ENCODE measurements at regions not wholly inside any gene's neighbourhood (a gene's known extent, or its start where the extent isn't known, plus 50 kb on each side); places are given as distances from the start of the nearest gene placed in this dataset.

DNA sequence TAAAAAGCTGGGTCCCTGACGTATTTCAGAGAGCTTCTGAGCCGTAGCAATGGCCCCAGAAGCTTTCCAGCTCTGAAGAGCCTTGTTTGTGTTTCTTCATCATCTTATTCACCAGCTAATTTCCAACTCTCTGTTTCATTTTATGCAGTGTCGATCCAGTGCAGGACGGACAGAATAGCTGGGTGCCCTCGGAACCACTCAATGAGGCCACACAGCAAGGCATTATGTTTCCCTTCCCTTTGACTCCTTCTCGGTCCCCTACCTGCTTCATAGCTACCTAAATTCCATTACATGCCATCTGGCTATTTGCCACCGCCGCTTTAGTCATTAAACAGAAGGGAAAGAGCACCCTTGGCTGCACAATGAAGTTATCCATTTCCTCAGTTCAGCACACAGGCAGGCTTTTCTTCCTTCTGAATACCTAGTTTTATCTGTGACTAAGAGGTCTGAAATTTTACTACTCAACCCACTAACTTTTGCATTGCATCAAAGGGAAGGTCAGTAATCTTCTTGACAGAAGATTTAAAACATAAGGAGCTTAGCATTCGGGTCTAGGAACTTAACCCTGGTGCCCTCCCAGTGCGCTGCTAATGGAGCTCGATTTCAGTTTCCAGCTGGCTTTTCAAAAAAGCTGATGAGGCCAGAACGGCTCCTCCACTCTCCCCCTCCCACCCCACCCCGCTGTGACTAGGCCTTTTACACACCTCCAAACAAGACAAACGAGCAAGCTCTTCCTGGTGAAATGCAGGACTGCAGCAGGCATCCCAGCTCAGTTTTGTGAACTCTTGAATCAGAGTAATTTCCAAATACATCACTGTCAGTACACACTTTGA is 176.8 kb downstream of the GXYLT1 start:
- Mint-ChIP-seq H3K4me3 (no peak overlapping the region), H3K9me3 (no peaks in the 10 kb centered on the region), H3K4me1 (ENCODE audit: low read depth) (no peaks in the 10 kb centered on the region), H3K27me3 (no peaks in the 10 kb centered on the region), H3K36me3 (ENCODE audit: low read depth) (no peaks in the 10 kb centered on the region), H3K27ac (no peak overlapping the region)

DNA sequence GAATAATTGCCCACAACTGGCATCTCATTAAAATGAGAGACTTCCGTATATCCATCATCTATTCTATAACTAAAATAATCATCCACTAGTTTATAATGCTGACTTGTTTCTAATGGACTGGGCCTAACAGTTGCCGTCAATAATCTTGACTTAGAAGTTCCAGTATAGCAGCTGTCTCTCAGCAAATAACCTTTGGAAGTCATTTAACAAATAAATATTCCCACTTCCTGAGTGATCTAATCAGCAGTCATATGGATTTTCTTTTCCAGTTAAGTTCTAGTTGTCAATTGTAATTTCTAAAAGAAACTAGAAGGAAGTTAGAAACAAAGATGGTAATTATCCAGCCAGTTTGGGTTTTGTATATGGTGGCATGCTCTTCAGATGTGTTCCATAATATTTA is 177.8 kb downstream of the GXYLT1 start:
- no peaks in the 10 kb centered on the region for H3K4me1 Mint-ChIP-seq (ENCODE audit: low read depth)
- no peaks in the 10 kb centered on the region for H3K27me3 Mint-ChIP-seq
- H3K36me3 Mint-ChIP-seq (ENCODE audit: low read depth) = no peaks in the 10 kb centered on the region
- no peaks in the 10 kb centered on the region for H3K9me3 Mint-ChIP-seq
- H3K27ac Mint-ChIP-seq = no peak overlapping the region
- H3K4me3 Mint-ChIP-seq = no peak overlapping the region

DNA sequence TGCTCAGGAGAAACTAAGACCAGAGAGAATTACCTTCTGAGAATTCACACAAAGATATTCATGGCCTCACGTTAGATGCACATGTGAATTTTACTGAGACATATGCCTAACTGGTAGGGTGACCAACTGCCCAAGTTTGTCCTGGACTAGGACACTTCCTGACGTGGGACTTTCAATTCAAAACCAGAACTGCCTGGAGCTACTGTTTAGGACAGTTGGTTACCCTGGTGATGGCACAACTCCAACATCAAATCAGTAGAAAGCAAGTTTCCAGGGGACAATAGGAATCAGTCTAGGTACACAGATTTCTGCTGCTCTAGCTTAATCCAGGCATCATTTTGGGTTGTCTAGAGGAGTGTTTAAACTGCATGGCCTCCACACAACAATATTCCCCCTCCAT is 178.7 kb downstream of the GXYLT1 start:
- no peaks in the 10 kb centered on the region for H3K4me1 Mint-ChIP-seq (ENCODE audit: low read depth)
- H3K4me3 Mint-ChIP-seq = no peak overlapping the region
- H3K27me3 Mint-ChIP-seq = no peaks in the 10 kb centered on the region
- H3K36me3 Mint-ChIP-seq (ENCODE audit: low read depth) = no peaks in the 10 kb centered on the region
- no peaks in the 10 kb centered on the region for H3K9me3 Mint-ChIP-seq
- H3K27ac Mint-ChIP-seq = no peak overlapping the region

DNA sequence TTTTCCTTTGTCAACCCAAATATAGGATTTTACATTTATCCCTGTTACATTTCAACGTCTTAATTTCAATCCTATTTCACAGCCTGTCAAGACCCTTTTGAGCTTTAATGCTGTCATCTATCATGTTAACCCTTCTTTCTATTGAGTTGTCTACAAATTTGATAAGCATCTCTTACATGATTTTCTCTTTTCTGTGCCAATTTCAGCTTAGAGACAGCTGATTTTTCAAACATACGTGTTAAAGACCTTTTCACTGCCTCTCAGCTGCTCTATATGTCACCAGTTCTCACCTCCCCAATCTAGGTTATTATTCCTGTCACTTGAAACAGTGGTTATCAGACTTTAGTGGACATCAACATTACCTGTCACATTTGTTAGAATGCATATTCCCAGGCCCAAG is 181.3 kb downstream of the GXYLT1 start:
- H3K9me3 Mint-ChIP-seq = no peaks in the 10 kb centered on the region
- no peak overlapping the region for H3K27ac Mint-ChIP-seq
- H3K4me1 Mint-ChIP-seq (ENCODE audit: low read depth) = no peaks in the 10 kb centered on the region
- H3K36me3 Mint-ChIP-seq (ENCODE audit: low read depth) = no peaks in the 10 kb centered on the region
- no peak overlapping the region for H3K4me3 Mint-ChIP-seq
- H3K27me3 Mint-ChIP-seq = no peaks in the 10 kb centered on the region

DNA sequence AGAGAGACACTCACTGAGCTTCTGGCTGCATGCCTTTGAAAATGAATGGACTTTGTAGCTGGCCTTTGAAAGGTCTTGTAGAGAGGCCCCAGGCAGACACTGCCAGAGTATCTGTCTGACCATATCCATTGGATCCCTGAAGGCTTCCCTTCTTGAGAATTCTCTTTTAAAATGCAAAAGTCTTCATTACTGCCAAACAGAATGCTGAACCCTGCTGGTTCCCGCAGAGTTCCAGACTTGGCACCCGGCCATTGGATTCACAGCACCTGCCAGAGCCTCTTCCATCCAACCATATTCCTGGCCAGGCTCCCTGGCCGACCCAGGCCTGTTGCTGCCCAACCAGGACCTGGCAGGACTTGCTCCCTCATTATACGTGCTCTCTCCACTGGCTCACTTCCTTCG is 182.5 kb downstream of the GXYLT1 start:
- Mint-ChIP-seq H3K27ac (no peak overlapping the region), H3K36me3 (ENCODE audit: low read depth) (no peaks in the 10 kb centered on the region), H3K9me3 (no peaks in the 10 kb centered on the region), H3K4me1 (ENCODE audit: low read depth) (no peaks in the 10 kb centered on the region), H3K4me3 (no peak overlapping the region), H3K27me3 (no peaks in the 10 kb centered on the region)

DNA sequence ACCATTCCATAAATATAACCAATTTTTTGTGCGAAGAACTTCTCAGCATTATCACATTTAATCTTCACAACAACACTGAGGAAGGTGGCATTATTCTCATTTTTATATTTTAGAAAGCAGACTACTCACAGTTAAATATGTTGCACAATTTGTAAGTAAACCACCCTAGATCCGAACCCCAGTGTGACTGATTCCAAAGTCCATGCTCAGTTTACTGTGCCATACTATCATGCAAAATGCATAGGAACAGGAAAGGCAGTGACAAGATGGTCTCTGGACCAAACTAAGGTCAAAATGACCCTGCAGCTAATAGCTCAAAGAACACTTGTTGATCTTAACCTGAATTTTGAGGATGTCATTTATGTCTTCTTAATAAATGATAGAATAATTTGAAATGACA is 185.4 kb downstream of the GXYLT1 start:
- Mint-ChIP-seq H3K4me1 (ENCODE audit: low read depth) (no peaks in the 10 kb centered on the region), H3K36me3 (ENCODE audit: low read depth) (no peaks in the 10 kb centered on the region), H3K4me3 (no peak overlapping the region), H3K27me3 (peaks cover under 1% of the 10 kb centered on the region), H3K27ac (no peak overlapping the region), H3K9me3 (no peaks in the 10 kb centered on the region)

DNA sequence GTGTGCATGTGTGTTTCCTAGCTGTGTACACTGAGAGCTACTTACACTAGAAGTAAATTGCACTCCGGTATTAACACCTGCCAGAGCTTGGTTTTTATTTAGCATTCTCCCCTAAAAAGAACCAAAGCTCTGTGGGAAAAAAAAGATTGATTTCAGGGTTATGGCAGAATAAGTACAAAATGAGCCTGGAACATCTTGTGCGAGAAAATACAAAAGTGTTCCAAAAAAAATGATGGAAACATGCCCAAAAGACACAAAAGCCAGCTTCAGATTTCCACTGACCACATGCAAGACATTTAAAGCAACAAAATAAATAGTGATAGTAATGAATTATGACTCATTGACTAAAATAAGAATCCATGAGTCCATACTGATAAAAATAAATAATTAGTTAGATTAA is 188.3 kb downstream of the GXYLT1 start:
- H3K36me3 Mint-ChIP-seq (ENCODE audit: low read depth) = no peaks in the 10 kb centered on the region
- H3K27me3 Mint-ChIP-seq = peaks cover 7% of the 10 kb centered on the region
- H3K4me3 Mint-ChIP-seq = no peak overlapping the region
- H3K27ac Mint-ChIP-seq = no peak overlapping the region
- H3K4me1 Mint-ChIP-seq (ENCODE audit: low read depth) = no peaks in the 10 kb centered on the region
- H3K9me3 Mint-ChIP-seq = no peaks in the 10 kb centered on the region

DNA sequence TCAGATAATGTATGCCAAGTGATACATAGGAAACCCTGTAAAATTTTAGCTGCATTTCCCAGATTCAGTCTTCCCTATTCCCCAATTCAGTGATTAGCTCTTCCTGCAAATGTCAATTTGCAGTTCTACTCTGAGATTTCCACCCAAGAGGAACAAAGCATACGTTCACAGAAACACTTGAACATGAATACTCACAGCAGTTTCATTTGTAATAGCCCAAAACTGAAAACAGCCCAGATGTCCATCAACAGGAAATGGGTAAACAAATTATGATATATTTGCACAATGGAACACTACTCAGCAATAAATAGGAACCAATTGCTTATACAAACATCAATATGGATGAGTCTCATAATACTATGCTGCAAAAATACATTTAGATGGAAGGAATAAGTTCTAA is 194.2 kb downstream of the GXYLT1 start:
- Mint-ChIP-seq H3K4me1 (ENCODE audit: low read depth) (no peaks in the 10 kb centered on the region), H3K4me3 (no peak overlapping the region), H3K36me3 (ENCODE audit: low read depth) (no peaks in the 10 kb centered on the region), H3K27me3 (peaks cover 25% of the 10 kb centered on the region), H3K9me3 (peaks cover 7% of the 10 kb centered on the region), H3K27ac (no peak overlapping the region)

DNA sequence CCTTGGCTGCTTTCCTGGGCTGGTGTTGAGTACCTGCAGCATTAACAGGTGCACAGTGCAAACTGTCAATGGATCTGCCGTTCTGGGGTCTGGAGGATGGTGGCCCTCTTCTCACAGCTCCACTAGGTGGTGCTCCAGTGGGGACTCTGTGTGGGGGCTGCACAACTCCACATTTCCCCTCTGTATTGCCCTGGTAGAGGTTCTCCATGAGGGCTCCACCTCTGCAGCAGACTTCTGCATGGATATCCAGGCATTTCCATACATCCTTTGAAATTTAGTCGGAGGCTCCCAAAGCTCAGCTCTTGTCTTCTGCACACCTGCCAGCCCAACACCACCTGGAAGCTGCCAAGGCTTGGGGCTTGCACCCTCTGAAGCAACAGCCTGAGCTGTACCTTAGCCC is 198.6 kb downstream of the GXYLT1 start:
- peaks cover 7% of the 10 kb centered on the region for H3K9me3 Mint-ChIP-seq
- H3K4me1 Mint-ChIP-seq (ENCODE audit: low read depth) = no peaks in the 10 kb centered on the region
- no peak overlapping the region for H3K27ac Mint-ChIP-seq
- no peak overlapping the region for H3K4me3 Mint-ChIP-seq
- peaks cover 18% of the 10 kb centered on the region for H3K27me3 Mint-ChIP-seq
- no peaks in the 10 kb centered on the region for H3K36me3 Mint-ChIP-seq (ENCODE audit: low read depth)

DNA sequence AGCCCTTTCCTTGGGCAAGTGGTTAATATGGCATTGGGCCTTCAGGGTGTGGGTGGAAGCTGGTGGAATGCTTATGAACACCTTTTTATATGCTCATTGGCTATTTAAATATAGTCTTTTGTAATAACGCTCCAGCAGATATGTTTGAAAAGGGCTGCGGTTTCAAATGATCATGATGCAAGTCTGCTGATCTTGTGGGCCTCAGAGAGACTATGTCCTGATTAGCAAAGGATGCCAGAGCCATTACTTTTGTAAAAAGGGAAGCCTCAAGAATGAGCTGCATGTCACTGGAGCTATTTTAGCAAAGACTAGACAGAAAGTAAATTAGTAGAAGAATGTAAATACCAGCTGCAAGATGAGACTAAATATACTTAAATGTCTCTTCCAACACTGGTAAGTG is 200.5 kb downstream of the GXYLT1 start:
- peaks cover 7% of the 10 kb centered on the region for H3K9me3 Mint-ChIP-seq
- H3K4me3 Mint-ChIP-seq = no peak overlapping the region
- H3K27me3 Mint-ChIP-seq = peaks cover 12% of the 10 kb centered on the region
- H3K36me3 Mint-ChIP-seq (ENCODE audit: low read depth) = no peaks in the 10 kb centered on the region
- H3K4me1 Mint-ChIP-seq (ENCODE audit: low read depth) = no peaks in the 10 kb centered on the region
- no peak overlapping the region for H3K27ac Mint-ChIP-seq

DNA sequence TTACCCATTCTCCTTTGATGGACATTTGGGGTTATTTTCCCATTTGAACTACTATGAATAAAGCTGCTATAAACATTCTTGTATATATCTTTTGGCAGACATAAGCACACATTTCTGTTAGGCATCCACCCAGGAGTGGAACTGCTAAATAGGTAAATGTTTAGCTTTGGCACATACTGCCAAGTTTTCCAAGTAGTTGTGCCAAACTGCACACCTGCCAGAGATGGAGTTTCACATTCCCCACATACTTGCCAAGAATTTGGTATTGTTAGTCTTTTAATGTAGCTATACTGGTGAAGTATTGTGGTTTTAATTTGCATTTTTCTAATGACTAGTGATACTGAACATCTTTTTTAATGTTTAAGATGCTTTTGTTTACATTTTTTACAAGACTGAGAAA is 201.0 kb downstream of the GXYLT1 start:
- Mint-ChIP-seq H3K4me1 (ENCODE audit: low read depth) (no peaks in the 10 kb centered on the region), H3K27ac (no peak overlapping the region), H3K4me3 (no peak overlapping the region), H3K27me3 (peaks cover 12% of the 10 kb centered on the region), H3K36me3 (ENCODE audit: low read depth) (no peaks in the 10 kb centered on the region), H3K9me3 (peaks cover 7% of the 10 kb centered on the region)

DNA sequence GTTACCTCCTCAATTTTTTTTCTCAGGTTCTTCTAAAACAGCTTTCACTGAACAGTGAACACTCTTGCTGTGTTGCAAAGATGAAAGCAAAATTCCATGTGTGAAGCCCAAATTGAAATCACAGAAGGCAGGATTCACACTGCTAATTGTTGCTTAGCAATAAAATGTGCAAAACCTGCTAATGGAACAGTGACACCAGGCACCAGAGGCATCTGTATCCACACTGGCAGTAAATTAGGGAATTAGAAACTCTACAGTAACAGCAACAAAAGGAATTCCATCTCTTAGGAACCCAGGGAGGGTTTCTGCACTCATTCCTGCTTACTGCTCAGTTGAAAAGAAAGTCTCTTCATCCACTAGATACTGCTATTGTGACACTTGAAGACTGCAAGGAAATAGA is 202.3 kb downstream of the GXYLT1 start:
- H3K9me3 Mint-ChIP-seq = peaks cover 7% of the 10 kb centered on the region
- no peaks in the 10 kb centered on the region for H3K36me3 Mint-ChIP-seq (ENCODE audit: low read depth)
- H3K27me3 Mint-ChIP-seq = peaks cover 14% of the 10 kb centered on the region
- no peak overlapping the region for H3K4me3 Mint-ChIP-seq
- H3K27ac Mint-ChIP-seq = no peak overlapping the region
- H3K4me1 Mint-ChIP-seq (ENCODE audit: low read depth) = no peaks in the 10 kb centered on the region

DNA sequence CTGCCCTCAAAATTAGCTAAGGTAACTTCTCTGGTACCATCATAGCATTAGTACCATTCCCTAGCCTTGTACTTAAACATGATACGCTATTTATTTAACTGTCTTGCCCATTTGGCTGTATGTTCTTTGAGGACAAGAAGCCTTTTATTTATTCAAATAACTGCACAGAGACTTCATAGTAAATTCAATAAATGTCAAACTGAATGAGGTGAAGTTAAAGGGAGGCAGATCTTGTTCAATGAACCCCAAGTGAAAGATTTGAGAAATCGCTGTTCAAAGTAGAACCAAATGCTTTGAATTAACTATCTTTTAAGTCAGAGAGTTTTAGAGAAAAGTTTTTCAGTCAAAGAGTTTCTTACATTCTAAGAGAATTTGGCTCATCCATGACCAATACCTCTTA is 203.6 kb downstream of the GXYLT1 start:
- Mint-ChIP-seq H3K27me3 (peaks cover 12% of the 10 kb centered on the region), H3K4me1 (ENCODE audit: low read depth) (no peaks in the 10 kb centered on the region), H3K27ac (no peak overlapping the region), H3K4me3 (no peak overlapping the region), H3K36me3 (ENCODE audit: low read depth) (no peaks in the 10 kb centered on the region), H3K9me3 (no peaks in the 10 kb centered on the region)

DNA sequence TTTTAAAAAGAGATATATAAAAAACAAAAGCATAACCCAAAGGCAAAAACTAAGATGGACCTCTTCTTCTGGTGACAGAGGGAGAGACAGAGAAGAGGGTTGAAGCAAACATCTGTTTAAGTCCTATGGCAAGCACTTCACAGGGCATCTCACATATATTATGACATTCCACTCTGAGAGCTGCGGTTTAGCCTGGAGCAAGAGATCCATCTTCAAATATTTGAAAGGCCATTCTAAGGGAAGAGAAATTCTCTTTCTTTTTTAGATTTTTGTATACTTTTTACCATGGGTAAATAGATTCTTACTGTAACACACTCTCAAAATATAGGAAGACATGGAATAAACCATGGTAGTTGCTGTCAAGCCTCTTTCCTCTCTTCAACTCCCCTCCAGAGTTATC is 204.1 kb downstream of the GXYLT1 start:
- Mint-ChIP-seq H3K27me3 (peaks cover 12% of the 10 kb centered on the region), H3K9me3 (no peaks in the 10 kb centered on the region), H3K36me3 (ENCODE audit: low read depth) (no peaks in the 10 kb centered on the region), H3K27ac (no peak overlapping the region), H3K4me3 (no peak overlapping the region), H3K4me1 (ENCODE audit: low read depth) (no peaks in the 10 kb centered on the region)

DNA sequence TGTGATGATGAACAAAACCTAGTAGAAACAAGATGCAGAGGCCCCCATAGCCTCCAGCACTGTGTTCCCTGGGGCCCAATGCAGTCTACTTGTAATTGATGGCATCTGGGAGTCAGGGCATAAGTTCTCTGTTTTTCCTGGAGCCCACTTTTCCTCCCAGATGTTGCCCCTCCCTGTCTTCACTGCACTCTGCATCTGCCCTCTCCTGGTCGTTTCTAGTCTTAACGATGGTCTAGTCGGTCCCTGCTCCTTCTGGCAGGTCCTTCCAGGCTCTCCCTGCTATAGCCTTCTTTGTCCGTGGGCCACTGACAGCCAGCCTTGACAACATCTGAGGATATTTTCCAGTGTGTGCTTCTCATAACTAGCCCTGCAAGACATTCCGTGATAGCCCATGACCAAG is 208.3 kb downstream of the GXYLT1 start:
- no peaks in the 10 kb centered on the region for H3K9me3 Mint-ChIP-seq
- no peak overlapping the region for H3K27ac Mint-ChIP-seq
- peaks cover 32% of the 10 kb centered on the region for H3K27me3 Mint-ChIP-seq
- no peaks in the 10 kb centered on the region for H3K36me3 Mint-ChIP-seq (ENCODE audit: low read depth)
- H3K4me1 Mint-ChIP-seq (ENCODE audit: low read depth) = peaks cover 17% of the 10 kb centered on the region
- H3K4me3 Mint-ChIP-seq = no peak overlapping the region

DNA sequence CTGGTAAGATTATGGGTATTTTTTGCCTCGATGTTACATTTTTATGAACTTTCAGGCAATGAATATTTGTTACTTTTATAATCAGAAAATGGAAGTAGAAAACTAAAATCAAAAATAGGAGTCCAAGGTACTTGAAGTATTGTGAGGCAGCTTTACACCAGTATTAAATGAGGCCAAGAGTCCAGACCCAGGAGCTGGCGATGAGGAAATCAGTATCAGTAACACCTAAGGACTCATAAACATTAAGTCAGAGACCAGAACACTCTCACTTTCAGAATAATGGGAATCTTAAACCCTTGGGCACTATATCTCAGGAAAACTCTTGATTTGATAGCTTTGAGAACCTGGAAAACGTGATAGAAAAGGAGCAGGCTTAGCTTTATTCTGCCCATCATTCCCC is 208.8 kb downstream of the GXYLT1 start:
- H3K36me3 Mint-ChIP-seq (ENCODE audit: low read depth) = no peaks in the 10 kb centered on the region
- H3K27me3 Mint-ChIP-seq = peaks cover 36% of the 10 kb centered on the region
- H3K9me3 Mint-ChIP-seq = no peaks in the 10 kb centered on the region
- no peak overlapping the region for H3K4me3 Mint-ChIP-seq
- H3K27ac Mint-ChIP-seq = no peak overlapping the region
- peaks cover 21% of the 10 kb centered on the region for H3K4me1 Mint-ChIP-seq (ENCODE audit: low read depth)
